Neuron (in vitro differentiated cells): ENCODE measurements at regions not wholly inside any gene's neighbourhood (a gene's known extent, or its start where the extent isn't known, plus 50 kb on each side); places are given as distances from the start of the nearest gene placed in this dataset.
"Not testable (repeated sequence)": the region's sequence is repeated elsewhere in the genome, so short reads cannot be mapped to it uniquely, and the experiment has no call there.

Experiments
- H2AFZ ChIP-seq: one replicate; pipeline ENCODE4 v1.6.1; 2013; ENCODE audit warnings: low read depth, mild to moderate bottlenecking, inconsistent platforms, low read length, moderate library complexity
- H3K27me3 ChIP-seq: one replicate; pipeline ENCODE4 v1.6.1; 2013; ENCODE audit warnings: low read length; ENCODE audit not compliant: insufficient read depth
- H3K36me3 ChIP-seq: one replicate; pipeline ENCODE4 v1.6.1; 2013; ENCODE audit warnings: low read length; ENCODE audit not compliant: insufficient read depth
- H3K4me1 ChIP-seq: one replicate; pipeline ENCODE4 v1.6.1; 2013; ENCODE audit warnings: low read length; ENCODE audit not compliant: insufficient read depth
- H3K4me3 ChIP-seq: 2 replicates; pipeline ENCODE4 v1.5.1; 2013; ENCODE audit warnings: mild to moderate bottlenecking, low read length, moderate library complexity
- H3K9me3 ChIP-seq: one replicate; pipeline ENCODE4 v1.6.1; 2013; ENCODE audit warnings: low read length

GRCh38 chr15:79549196-79549595 is 117.1 kb downstream of the MINAR1 start:
- Histone ChIP-seq H3K4me3 (no peak overlapping the region), H2AFZ (no peak overlapping the region), H3K9me3 (no peaks in the 10 kb centered on the region), H3K27me3 (peaks cover 6% of the 10 kb centered on the region), H3K36me3 (no peaks in the 10 kb centered on the region), H3K4me1 (no peaks in the 10 kb centered on the region)

- no peaks in the 10 kb centered on the region for H3K9me3 ChIP-seq
- H2AFZ ChIP-seq: no peak overlapping the region
- no peak overlapping the region for H3K4me3 ChIP-seq
- H3K4me1 ChIP-seq: no peaks in the 10 kb centered on the region
- no peaks in the 10 kb centered on the region for H3K27me3 ChIP-seq
- no peaks in the 10 kb centered on the region for H3K36me3 ChIP-seq
These were observed 128.2 kb downstream of the MINAR1 start for GRCh38 chr15:79560384-79560783.

GRCh38 chr15:79561982-79562381 is 129.8 kb downstream of the MINAR1 start:
- no peaks in the 10 kb centered on the region for H3K9me3 ChIP-seq
- H2AFZ ChIP-seq: no peak overlapping the region
- H3K36me3 ChIP-seq: no peaks in the 10 kb centered on the region
- no peak overlapping the region for H3K4me3 ChIP-seq
- H3K4me1 ChIP-seq: no peaks in the 10 kb centered on the region
- H3K27me3 ChIP-seq: no peaks in the 10 kb centered on the region

GRCh38 chr15:79562403-79562815 is 130.3 kb downstream of the MINAR1 start:
- Histone ChIP-seq H3K36me3 (no peaks in the 10 kb centered on the region), H3K4me3 (no peak overlapping the region), H3K4me1 (no peaks in the 10 kb centered on the region), H3K27me3 (no peaks in the 10 kb centered on the region), H3K9me3 (no peaks in the 10 kb centered on the region), H2AFZ (no peak overlapping the region)

- Histone ChIP-seq H3K4me1 (no peaks in the 10 kb centered on the region), H3K36me3 (no peaks in the 10 kb centered on the region), H3K27me3 (no peaks in the 10 kb centered on the region), H3K9me3 (no peaks in the 10 kb centered on the region), H3K4me3 (no peak overlapping the region), H2AFZ (no peak overlapping the region)
These were observed 130.8 kb downstream of the MINAR1 start for GRCh38 chr15:79562899-79563298.

GRCh38 chr15:79570004-79570403 is 137.9 kb downstream of the MINAR1 start:
- no peak overlapping the region for H3K4me3 ChIP-seq

GRCh38 chr15:79572691-79573404 is 140.7 kb downstream of the MINAR1 start:
- no peak overlapping the region for H2AFZ ChIP-seq
- no peak overlapping the region for H3K4me3 ChIP-seq
- H3K4me1 ChIP-seq: no peaks in the 10 kb centered on the region
- H3K9me3 ChIP-seq: no peaks in the 10 kb centered on the region
- H3K27me3 ChIP-seq: peaks cover 2% of the 10 kb centered on the region
- no peaks in the 10 kb centered on the region for H3K36me3 ChIP-seq

More at GRCh38 chr15:79570004-79570403, 137.9 kb downstream of the MINAR1 start:
- Histone ChIP-seq H3K4me1 (no peaks in the 10 kb centered on the region), H2AFZ (no peak overlapping the region), H3K9me3 (no peaks in the 10 kb centered on the region), H3K27me3 (peaks cover 2% of the 10 kb centered on the region), H3K36me3 (no peaks in the 10 kb centered on the region)

GRCh38 chr15:79574431-79575273 is 142.5 kb downstream of the MINAR1 start:
- not testable (repeated sequence) for H3K27me3 ChIP-seq, H3K4me1 ChIP-seq, H3K4me3 ChIP-seq, H3K9me3 ChIP-seq, H2AFZ ChIP-seq, H3K36me3 ChIP-seq

- Histone ChIP-seq H3K9me3 (no peaks in the 10 kb centered on the region), H3K4me3 (no peak overlapping the region), H3K4me1 (peaks cover 7% of the 10 kb centered on the region), H2AFZ (no peak overlapping the region), H3K27me3 (peaks cover 4% of the 10 kb centered on the region), H3K36me3 (no peaks in the 10 kb centered on the region)
These were observed 150.5 kb downstream of the MINAR1 start for GRCh38 chr15:79582650-79583049.

- Histone ChIP-seq H3K9me3 (no peaks in the 10 kb centered on the region), H2AFZ (no peak overlapping the region), H3K27me3 (peaks cover 11% of the 10 kb centered on the region), H3K36me3 (no peaks in the 10 kb centered on the region), H3K4me1 (no peaks in the 10 kb centered on the region), H3K4me3 (no peak overlapping the region)
These were observed 160.0 kb downstream of the MINAR1 start for GRCh38 chr15:79592126-79592525.

GRCh38 chr15:79593119-79593869 is 161.2 kb downstream of the MINAR1 start:
- H3K4me3 ChIP-seq: no peak overlapping the region
- no peaks in the 10 kb centered on the region for H3K9me3 ChIP-seq
- no peaks in the 10 kb centered on the region for H3K36me3 ChIP-seq
- no peaks in the 10 kb centered on the region for H3K4me1 ChIP-seq
- no peak overlapping the region for H2AFZ ChIP-seq
- peaks cover 11% of the 10 kb centered on the region for H3K27me3 ChIP-seq

- no peaks in the 10 kb centered on the region for H3K36me3 ChIP-seq
- peaks cover 11% of the 10 kb centered on the region for H3K27me3 ChIP-seq
- H3K4me3 ChIP-seq: no peak overlapping the region
- no peaks in the 10 kb centered on the region for H3K9me3 ChIP-seq
- no peak overlapping the region for H2AFZ ChIP-seq
- no peaks in the 10 kb centered on the region for H3K4me1 ChIP-seq
These were observed 163.2 kb downstream of the MINAR1 start for GRCh38 chr15:79595306-79595705.
